ENCODE measurements at regions not wholly inside any gene's neighbourhood (a gene's known extent, or its start where the extent isn't known, plus 50 kb on each side); places are given as distances from the start of the nearest gene placed in this dataset.

DNA sequence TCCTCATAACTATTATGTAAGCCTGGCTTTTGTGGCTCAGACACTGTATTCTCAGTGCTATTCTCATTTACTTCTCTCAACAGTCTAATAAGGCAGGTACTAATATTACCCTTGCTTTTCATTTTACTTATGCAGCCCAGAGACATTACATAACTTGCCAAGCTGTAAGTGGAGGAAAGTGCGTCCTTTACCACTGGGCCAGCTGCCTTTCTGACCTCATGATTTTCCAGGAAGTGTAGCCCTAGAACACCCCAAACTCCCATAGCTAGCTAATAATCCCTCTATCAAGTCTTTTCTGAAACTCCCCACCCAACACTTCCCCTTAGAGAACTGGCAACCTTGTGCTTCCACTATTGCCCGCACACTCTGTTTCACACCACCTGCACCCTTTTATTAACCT lies 192.9 kb upstream of the HMHB1 start:
- Histone ChIP-seq H3K36me3 (ENCODE audit: insufficient read depth, low read length) (no peaks in the 10 kb centered on the region), H3K27ac (no peak overlapping the region), H3K9ac (ENCODE audit: insufficient read length) (no peak overlapping the region), H3K9me3 (ENCODE audit: low read depth, low read length) (no peaks in the 10 kb centered on the region; the same call in 1 of the 2 replicates), H3K4me3 (no peak overlapping the region)
- no peak for DNase-seq (ENCODE audit: low read depth, low spot score)
- no peak for TF ChIP-seq FOXP2 (optimal IDR thresholded peaks at IDR 0.05; ENCODE audit: control extremely low read depth, extremely low read length, insufficient read depth)

DNA sequence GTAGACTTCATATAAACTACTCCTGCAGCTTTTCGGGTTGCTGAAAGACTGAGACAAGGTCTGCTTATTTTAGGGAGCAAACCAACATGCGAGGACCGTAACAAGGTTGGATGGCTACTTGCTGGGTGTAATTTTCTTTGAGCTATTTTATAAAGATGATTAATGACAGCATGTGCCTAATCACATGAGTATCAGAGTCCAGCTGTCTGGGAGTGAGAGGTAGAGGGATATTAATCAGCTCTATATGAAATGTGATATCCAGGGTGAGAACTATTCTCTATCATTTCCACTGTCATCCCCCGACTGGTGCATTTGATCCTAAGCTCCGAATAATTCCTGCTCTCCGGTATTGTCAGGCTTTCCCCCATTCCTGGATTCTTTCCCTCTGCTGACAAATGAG lies 193.8 kb upstream of the HMHB1 start:
- no peak overlapping the region for H3K9ac ChIP-seq (ENCODE audit: insufficient read length)
- H3K27ac ChIP-seq, result no peak overlapping the region
- no peaks in the 10 kb centered on the region; the same call in 1 of the 2 replicates for H3K9me3 ChIP-seq (ENCODE audit: low read depth, low read length)
- TF ChIP-seq FOXP2 (optimal IDR thresholded peaks at IDR 0.05; ENCODE audit: control extremely low read depth, extremely low read length, insufficient read depth), result no peak
- TF ChIP-seq POLR2AphosphoS5 (IDR thresholded peaks at IDR 0.05; ENCODE audit: borderline replicate concordance, low read depth, low read length), result no peak
- TF ChIP-seq EZH2 (IDR thresholded peaks at IDR 0.05), result no peak
- no peak overlapping the region for H3K4me3 ChIP-seq
- DNase-seq (ENCODE audit: low read depth, low spot score), result no peak
- no peaks in the 10 kb centered on the region for H3K36me3 ChIP-seq (ENCODE audit: insufficient read depth, low read length)

GRCh38 chr5:143614831-143615230 lies 197.1 kb upstream of the HMHB1 start:
- DNase-seq (ENCODE audit: low read depth, low spot score), result no peak
- Histone ChIP-seq H3K9me3 (ENCODE audit: low read depth, low read length) (no peaks in the 10 kb centered on the region; the same call in 1 of the 2 replicates), H3K4me3 (no peak overlapping the region), H3K27ac (no peak overlapping the region), H3K36me3 (ENCODE audit: insufficient read depth, low read length) (no peaks in the 10 kb centered on the region), H3K9ac (ENCODE audit: insufficient read length) (no peak overlapping the region)
- no peak for TF ChIP-seq EZH2 (IDR thresholded peaks at IDR 0.05)
- TF ChIP-seq POLR2AphosphoS5 (IDR thresholded peaks at IDR 0.05; ENCODE audit: borderline replicate concordance, low read depth, low read length), result no peak
- TF ChIP-seq FOXP2 (optimal IDR thresholded peaks at IDR 0.05; ENCODE audit: control extremely low read depth, extremely low read length, insufficient read depth), result no peak

DNA sequence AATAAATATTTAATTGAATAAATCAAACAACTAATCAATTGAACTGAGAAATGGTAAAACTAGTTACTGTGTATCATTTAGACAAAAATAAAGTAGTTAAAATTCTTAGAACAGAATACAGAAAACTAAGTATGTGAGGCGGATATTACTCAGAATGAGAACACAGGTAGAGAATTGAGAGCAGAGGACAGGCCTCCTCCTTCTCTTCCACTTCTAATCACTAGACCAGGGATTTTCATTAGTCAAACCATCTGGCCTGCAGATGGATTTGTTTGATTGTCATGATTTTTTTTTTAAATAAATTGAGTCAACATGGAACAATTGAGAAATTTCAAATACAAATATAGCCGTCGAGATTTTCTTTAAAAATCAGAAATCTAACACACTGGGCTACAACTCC lies 198.6 kb upstream of the HMHB1 start:
- TF ChIP-seq EZH2 (IDR thresholded peaks at IDR 0.05), result no peak
- no peak for TF ChIP-seq FOXP2 (optimal IDR thresholded peaks at IDR 0.05; ENCODE audit: control extremely low read depth, extremely low read length, insufficient read depth)
- no peak for TF ChIP-seq POLR2AphosphoS5 (IDR thresholded peaks at IDR 0.05; ENCODE audit: borderline replicate concordance, low read depth, low read length)
- Histone ChIP-seq H3K27ac (no peak overlapping the region), H3K9me3 (ENCODE audit: low read depth, low read length) (no peaks in the 10 kb centered on the region; the same call in 1 of the 2 replicates), H3K36me3 (ENCODE audit: insufficient read depth, low read length) (no peaks in the 10 kb centered on the region), H3K4me3 (no peak overlapping the region), H3K9ac (ENCODE audit: insufficient read length) (no peak overlapping the region)
- DNase-seq (ENCODE audit: low read depth, low spot score), result no peak

GRCh38 chr5:143610946-143611345 lies 201.0 kb upstream of the HMHB1 start:
- no peaks in the 10 kb centered on the region for H3K9me3 ChIP-seq (ENCODE audit: low read depth, low read length)
- no peak for DNase-seq (ENCODE audit: low read depth, low spot score)
- H3K36me3 ChIP-seq (ENCODE audit: insufficient read depth, low read length), result no peaks in the 10 kb centered on the region
- no peak overlapping the region for H3K27ac ChIP-seq
- H3K4me3 ChIP-seq, result no peak overlapping the region
- no peak overlapping the region for H3K9ac ChIP-seq (ENCODE audit: insufficient read length)
- TF ChIP-seq EZH2 (IDR thresholded peaks at IDR 0.05) (no peak), FOXP2 (optimal IDR thresholded peaks at IDR 0.05; ENCODE audit: control extremely low read depth, extremely low read length, insufficient read depth) (no peak)

DNA sequence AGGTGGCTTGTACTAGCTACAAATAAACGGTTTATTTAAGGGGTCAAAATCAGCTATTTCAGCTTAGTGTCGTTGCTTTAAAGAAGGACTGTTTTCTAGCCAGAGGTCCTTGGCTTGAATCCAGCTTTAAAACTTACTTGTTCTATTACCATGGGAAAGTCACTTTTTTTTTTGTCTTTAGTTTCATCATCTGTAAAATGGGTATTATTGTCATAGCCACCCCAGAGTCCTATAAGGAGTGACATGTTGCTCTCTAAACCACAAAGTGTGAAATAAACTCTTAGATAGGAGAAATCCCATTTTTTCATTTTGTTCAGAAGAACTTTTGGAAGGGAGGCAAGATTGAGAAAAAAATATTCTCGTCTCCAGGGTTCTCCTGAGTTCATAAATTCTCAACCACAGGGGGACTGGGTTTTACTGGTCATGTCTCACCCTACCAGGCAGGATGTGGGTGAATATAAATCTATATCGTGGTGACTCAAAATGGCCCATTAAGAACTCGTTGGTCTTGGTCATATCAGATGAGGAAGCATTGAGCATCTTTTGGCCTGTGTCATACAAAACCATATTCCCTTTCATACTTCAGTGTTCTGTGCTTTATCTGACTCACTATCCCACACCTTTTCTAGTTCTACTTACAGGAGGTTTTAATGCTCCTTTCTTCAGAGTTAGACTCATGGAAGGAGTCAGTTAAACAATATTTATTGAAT lies 202.7 kb upstream of the NR3C1 start:
- H3K9me3 ChIP-seq (ENCODE audit: low read depth, low read length), result no peaks in the 10 kb centered on the region
- no peaks in the 10 kb centered on the region for H3K36me3 ChIP-seq (ENCODE audit: insufficient read depth, low read length)
- H3K9ac ChIP-seq (ENCODE audit: insufficient read length), result no peak overlapping the region
- no peak for TF ChIP-seq POLR2AphosphoS5 (IDR thresholded peaks at IDR 0.05; ENCODE audit: borderline replicate concordance, low read depth, low read length)
- no peak for TF ChIP-seq FOXP2 (optimal IDR thresholded peaks at IDR 0.05; ENCODE audit: control extremely low read depth, extremely low read length, insufficient read depth)
- H3K4me3 ChIP-seq, result no peak overlapping the region
- H3K27ac ChIP-seq, result no peak overlapping the region
- DNase-seq (ENCODE audit: low read depth, low spot score), result no peak

DNA sequence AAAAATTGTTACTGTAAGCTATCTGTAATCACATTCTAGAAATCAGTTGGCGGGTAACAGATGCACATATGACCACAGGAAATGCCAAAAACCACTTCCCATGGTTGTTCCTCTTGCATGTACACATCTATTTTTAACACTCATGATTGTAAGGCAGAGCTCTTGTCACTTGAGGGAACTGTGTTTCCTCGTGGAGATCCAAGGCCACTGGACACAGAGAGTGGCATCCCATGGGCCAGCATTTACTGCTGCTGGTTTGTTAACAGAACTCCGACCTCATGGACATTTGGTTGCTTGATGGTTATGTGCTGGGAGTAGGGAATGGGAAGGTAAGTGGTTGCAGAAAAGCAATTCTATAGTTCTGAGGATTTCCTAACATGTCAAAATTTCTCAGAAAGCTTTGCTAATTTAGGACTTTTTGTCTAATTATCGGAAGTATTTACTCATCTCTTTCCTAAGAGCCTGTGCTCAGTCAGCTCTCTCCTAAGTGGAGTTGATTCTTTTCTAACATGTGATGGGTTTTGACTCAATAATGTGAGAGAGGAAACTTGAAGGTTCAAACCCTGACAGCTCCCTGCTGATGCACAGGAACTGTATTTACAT lies 202.0 kb upstream of the NR3C1 start:
- Histone ChIP-seq H3K9me3 (ENCODE audit: low read depth, low read length) (no peaks in the 10 kb centered on the region), H3K4me3 (no peak overlapping the region), H3K9ac (ENCODE audit: insufficient read length) (no peak overlapping the region), H3K36me3 (ENCODE audit: insufficient read depth, low read length) (no peaks in the 10 kb centered on the region), H3K27ac (no peak overlapping the region)
- no peak for DNase-seq (ENCODE audit: low read depth, low spot score)
- no peak for TF ChIP-seq POLR2AphosphoS5 (IDR thresholded peaks at IDR 0.05; ENCODE audit: borderline replicate concordance, low read depth, low read length)
- TF ChIP-seq FOXP2 (optimal IDR thresholded peaks at IDR 0.05; ENCODE audit: control extremely low read depth, extremely low read length, insufficient read depth), result no peak
- TF ChIP-seq EZH2 (IDR thresholded peaks at IDR 0.05), result no peak

DNA sequence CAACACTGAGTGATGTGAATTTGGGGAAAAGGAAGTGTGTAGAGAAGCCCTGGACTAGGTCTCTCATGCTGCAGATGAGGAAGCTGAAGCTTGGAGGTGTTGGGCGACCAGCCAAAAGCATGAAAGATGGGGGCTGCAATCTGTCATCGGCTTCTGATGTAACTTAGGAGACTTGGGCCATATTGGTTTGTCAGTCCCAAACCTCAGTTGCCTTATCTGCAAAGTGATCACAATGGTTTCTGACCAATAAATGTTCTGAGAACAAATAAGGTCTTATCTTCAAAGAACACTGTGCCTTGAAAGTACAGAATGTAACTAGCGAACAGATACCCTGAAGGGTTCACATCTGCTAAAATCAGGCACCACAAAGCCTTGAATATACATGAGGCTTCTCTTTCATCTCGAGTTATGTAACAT lies 198.4 kb upstream of the NR3C1 start:
- TF ChIP-seq POLR2AphosphoS5 (IDR thresholded peaks at IDR 0.05; ENCODE audit: borderline replicate concordance, low read depth, low read length), result no peak
- TF ChIP-seq FOXP2 (optimal IDR thresholded peaks at IDR 0.05; ENCODE audit: control extremely low read depth, extremely low read length, insufficient read depth), result no peak
- TF ChIP-seq EZH2 (IDR thresholded peaks at IDR 0.05), result no peak
- no peak for DNase-seq (ENCODE audit: low read depth, low spot score)
- H3K27ac ChIP-seq, result no peak overlapping the region
- H3K36me3 ChIP-seq (ENCODE audit: insufficient read depth, low read length), result no peaks in the 10 kb centered on the region
- no peak overlapping the region for H3K9ac ChIP-seq (ENCODE audit: insufficient read length)
- no peak overlapping the region for H3K4me3 ChIP-seq
- H3K9me3 ChIP-seq (ENCODE audit: low read depth, low read length), result no peaks in the 10 kb centered on the region

- no peaks in the 10 kb centered on the region for H3K9me3 ChIP-seq (ENCODE audit: low read depth, low read length)
- DNase-seq (ENCODE audit: low read depth, low spot score), result no peak
- H3K36me3 ChIP-seq (ENCODE audit: insufficient read depth, low read length), result no peaks in the 10 kb centered on the region
- no peak overlapping the region for H3K27ac ChIP-seq
- TF ChIP-seq FOXP2 (optimal IDR thresholded peaks at IDR 0.05; ENCODE audit: control extremely low read depth, extremely low read length, insufficient read depth) (no peak), POLR2AphosphoS5 (IDR thresholded peaks at IDR 0.05; ENCODE audit: borderline replicate concordance, low read depth, low read length) (no peak), EZH2 (IDR thresholded peaks at IDR 0.05) (no peak)
- H3K4me3 ChIP-seq, result no peak overlapping the region
- H3K9ac ChIP-seq (ENCODE audit: insufficient read length), result no peak overlapping the region
Observed at GRCh38 chr5:143601357-143601756, 197.9 kb upstream of the NR3C1 start.

All from SK-N-MC (cell line).